Muscle layer of colon (tissue), 2 donors: ENCODE measurements at regions not wholly inside any gene's neighbourhood (a gene's known extent, or its start where the extent isn't known, plus 50 kb on each side); places are given as distances from the start of the nearest gene placed in this dataset.

Experiments used
- H3K27ac ChIP-seq: one replicate; pipeline ENCODE4 v1.7.0; 2013; ENCODE audit warnings: low read depth, mild to moderate bottlenecking, low read length, moderate library complexity
- H3K27me3 ChIP-seq, 2 donors: one replicate each; pipeline ENCODE4 v1.7.0; 2013; ENCODE audit warnings: low read length in 2 of 2, mild to moderate bottlenecking in 2 of 2; ENCODE audit not compliant: insufficient read depth in 2 of 2, control insufficient read depth in 1 of 2
- H3K36me3 ChIP-seq: one replicate; pipeline ENCODE4 v1.7.0; 2013; ENCODE audit warnings: mild to moderate bottlenecking, low read length; ENCODE audit not compliant: insufficient read depth
- H3K4me1 ChIP-seq: one replicate; pipeline ENCODE4 v1.7.0; 2013; ENCODE audit warnings: mild to moderate bottlenecking, low read length; ENCODE audit not compliant: insufficient read depth
- H3K4me3 ChIP-seq, 2 donors: one replicate each; pipeline ENCODE4 v1.7.0; 2013; ENCODE audit warnings: low read length in 2 of 2, low read depth in 1 of 2, mild to moderate bottlenecking in 1 of 2, moderate library complexity in 1 of 2
- H3K9ac ChIP-seq: one replicate; pipeline ENCODE4 v1.7.0; 2013; ENCODE audit warnings: low read length
- H3K9me3 ChIP-seq: one replicate; pipeline ENCODE4 v1.7.0; 2013; ENCODE audit warnings: mild to moderate bottlenecking, low read length
- donor health status: abdominal sarcoma.
- donor health status: Adenocarcinoma of cecum.

DNA sequence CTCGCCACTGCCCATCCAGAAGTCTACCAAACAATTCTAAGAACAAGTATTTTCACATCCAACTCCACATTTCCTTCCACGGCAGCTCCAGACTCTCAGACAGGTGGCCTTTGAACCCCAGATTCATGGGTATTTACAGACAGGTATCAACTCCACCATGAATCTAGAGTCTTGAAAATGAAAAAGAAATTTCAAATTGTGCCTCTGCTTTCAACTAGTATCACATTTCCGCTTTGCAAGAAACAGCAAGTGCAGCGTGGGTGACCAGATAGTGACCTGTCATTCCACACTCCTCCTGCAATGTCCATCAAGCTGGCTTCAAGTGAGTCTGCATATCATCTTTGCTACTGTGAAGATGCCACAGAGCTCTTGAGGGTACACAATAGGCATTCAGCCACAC, 232.4 kb upstream of the RPL38 start:
- no peak overlapping the region for H3K4me3 ChIP-seq
- H3K27me3 ChIP-seq: no peaks in the 10 kb centered on the region
- no peaks in the 10 kb centered on the region for H3K9me3 ChIP-seq
- no peaks in the 10 kb centered on the region for H3K36me3 ChIP-seq
- no peaks in the 10 kb centered on the region for H3K4me1 ChIP-seq
- no peak overlapping the region for H3K9ac ChIP-seq
- H3K27ac ChIP-seq: no peak overlapping the region

DNA sequence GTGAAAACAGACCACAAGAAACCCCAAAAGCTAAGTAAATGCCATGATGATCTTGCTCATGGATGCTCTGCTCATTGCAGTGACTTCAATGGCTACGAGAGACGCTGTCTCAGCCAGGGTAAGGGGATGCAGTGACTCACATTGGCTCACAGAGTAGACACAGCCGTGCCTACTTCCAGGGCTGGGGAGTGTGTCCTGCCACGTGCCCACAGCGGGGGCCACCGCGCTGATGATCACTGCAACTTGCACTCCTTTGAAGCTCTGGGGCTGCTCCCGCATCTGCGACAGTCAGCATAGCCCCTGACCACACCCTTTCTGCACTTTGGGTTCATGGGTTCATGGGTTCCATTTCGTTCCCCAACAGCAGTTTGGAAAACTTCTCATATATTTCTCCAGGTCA, 231.4 kb upstream of the RPL38 start:
- no peaks in the 10 kb centered on the region for H3K9me3 ChIP-seq
- no peak overlapping the region for H3K27ac ChIP-seq
- no peaks in the 10 kb centered on the region for H3K4me1 ChIP-seq
- H3K9ac ChIP-seq: no peak overlapping the region
- H3K27me3 ChIP-seq: no peaks in the 10 kb centered on the region
- H3K4me3 ChIP-seq: no peak overlapping the region
- H3K36me3 ChIP-seq: no peaks in the 10 kb centered on the region

DNA sequence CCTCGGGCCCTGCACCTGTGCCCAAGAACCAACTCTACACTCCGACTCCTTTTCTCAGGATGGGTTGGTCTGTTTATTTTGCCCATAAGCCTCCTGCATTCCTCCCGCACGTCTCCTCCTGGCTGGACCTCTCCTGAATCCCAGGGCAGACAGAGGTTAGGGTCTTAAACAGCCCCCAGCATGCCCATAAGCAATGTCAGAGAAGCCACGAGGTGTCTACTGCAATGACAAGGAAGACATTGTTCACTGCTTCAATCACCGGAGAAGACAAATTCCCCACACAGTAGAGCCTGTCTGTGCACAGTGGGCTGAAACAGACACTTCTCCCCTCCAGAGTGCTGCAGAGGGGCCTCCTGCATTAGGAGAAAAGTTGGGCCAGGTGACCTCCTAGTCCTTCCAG, 230.6 kb upstream of the RPL38 start:
- Histone ChIP-seq H3K9ac (no peak overlapping the region), H3K9me3 (no peaks in the 10 kb centered on the region), H3K27me3 (no peaks in the 10 kb centered on the region), H3K36me3 (no peaks in the 10 kb centered on the region), H3K27ac (no peak overlapping the region), H3K4me1 (no peaks in the 10 kb centered on the region), H3K4me3 (no peak overlapping the region)

DNA sequence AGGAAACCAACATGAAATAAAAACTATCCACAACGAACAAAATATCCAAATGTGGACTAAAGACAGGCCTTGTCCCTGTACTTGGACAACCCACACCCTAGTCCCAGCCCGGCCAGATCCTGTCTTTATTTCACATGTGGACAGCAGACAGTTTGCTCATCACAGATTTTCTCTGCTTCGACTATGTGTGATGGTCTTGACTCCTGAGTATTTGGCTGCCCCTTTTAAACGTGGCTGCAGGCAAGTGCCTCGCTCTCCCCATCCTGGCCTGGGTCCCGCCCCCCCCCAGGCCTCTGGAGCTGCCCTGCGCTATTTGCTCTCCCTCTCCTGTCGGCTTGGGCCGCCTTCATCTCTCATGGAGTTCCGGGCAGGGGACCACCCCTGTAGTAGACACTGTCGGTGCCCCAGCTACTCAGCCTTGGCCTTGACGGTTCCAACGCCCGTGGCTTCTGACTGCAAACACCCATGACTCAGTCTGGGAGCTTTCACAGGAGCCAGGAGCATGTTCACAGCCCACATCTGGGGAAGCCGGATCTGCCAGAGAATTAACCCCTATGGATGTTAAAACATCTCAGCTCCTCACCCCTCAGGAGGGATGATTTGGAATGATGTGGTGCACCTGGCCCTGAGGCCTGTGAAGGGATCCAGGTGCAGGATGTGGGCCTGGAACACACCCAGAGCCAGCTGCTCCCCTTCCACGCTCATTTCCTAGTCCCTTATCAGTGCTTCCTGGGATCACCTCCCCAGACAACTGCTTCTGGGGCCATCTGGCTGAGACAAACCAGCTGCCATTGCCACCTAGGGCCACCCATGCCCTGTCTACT, 229.7 kb upstream of the RPL38 start:
- no peaks in the 10 kb centered on the region for H3K9me3 ChIP-seq
- no peak overlapping the region for H3K9ac ChIP-seq
- H3K36me3 ChIP-seq: no peaks in the 10 kb centered on the region
- H3K27ac ChIP-seq: no peak overlapping the region
- H3K4me3 ChIP-seq: no peak overlapping the region
- H3K27me3 ChIP-seq: no peaks in the 10 kb centered on the region
- H3K4me1 ChIP-seq: no peaks in the 10 kb centered on the region

DNA sequence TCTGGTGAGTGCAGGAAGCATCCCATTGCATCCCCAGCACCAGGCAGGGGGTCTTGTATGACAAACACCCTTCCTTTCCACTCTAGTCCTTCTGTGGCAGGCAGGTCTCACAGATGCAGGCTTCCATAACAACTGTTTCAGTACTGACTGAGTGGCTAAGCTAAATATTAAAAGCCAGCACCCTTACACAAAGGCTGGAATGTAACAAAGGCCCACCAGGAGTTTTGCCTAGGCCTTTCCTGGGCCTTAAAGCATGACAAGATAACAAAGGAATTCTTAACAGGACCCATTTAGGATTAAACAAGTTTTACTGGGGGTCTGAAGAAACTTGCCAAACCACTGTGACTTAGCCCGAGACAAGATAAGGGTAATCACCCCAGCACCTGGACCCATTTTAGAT, 228.9 kb upstream of the RPL38 start:
- Histone ChIP-seq H3K27ac (no peak overlapping the region), H3K4me3 (no peak overlapping the region), H3K27me3 (no peaks in the 10 kb centered on the region), H3K9me3 (no peaks in the 10 kb centered on the region), H3K9ac (no peak overlapping the region), H3K36me3 (no peaks in the 10 kb centered on the region), H3K4me1 (no peaks in the 10 kb centered on the region)

DNA sequence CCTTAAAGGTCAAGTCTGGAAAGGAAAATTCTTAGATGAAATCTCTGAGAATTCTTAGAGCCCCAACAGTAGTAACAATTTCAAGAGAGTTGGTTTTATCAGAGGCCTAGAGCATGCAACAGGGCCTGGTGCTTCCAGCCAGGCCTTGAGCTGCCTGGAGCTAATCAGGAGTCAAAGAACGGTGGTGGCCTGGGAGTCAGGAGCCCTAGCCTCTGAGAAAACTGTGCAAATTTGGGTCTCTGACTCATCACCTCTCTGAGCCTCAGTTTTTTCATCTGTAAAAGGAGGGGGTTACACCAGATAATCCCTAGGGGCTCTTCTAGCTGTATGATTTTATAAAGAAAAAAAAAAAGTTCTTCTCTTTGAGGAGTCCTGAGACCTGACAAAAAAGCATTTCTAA, 227.3 kb upstream of the RPL38 start:
- H3K27me3 ChIP-seq: no peaks in the 10 kb centered on the region
- H3K9ac ChIP-seq: no peak overlapping the region
- no peaks in the 10 kb centered on the region for H3K9me3 ChIP-seq
- no peaks in the 10 kb centered on the region for H3K36me3 ChIP-seq
- no peak overlapping the region for H3K27ac ChIP-seq
- no peak overlapping the region for H3K4me3 ChIP-seq
- H3K4me1 ChIP-seq: no peaks in the 10 kb centered on the region

DNA sequence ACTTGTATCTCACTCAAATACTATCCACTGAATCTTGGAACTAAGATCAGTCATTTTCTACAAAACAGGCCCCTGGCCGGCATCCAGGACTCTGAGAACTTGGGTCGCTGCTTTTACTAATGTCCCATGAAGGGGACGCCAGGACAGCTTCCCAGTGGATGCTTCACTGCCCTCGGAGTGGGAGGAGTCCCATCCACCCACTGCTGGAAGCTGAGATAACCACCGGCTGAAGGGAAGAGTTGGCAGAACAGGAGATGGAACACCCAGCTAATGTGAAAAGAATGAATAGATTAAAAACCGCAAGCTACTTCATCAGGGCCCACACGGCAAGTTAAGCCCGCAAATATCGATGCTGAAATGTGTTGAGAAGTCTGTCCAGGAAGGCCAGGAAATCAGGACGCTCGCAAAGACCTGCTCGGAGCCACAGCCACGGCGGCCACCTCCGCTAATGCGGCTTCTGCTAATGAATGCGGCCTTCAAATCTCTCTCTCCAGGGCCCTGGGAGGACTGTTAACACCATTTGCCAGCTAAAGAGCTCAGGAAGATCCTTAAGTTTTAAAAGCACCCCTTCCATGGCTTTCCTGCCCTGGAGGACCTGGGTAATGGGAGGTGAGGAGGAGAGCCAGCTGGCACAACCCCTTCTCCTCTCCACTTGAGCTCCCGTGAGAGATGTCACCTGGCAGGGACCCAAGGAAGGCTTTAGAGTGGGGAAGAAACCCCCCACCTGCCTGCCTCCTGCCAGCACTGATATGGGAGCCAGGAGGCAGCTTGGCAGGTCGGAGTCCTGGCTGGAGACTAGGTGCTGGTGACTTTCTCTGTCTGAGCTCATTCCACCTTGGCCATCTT, 226.6 kb upstream of the RPL38 start:
- no peak overlapping the region for H3K9ac ChIP-seq
- no peaks in the 10 kb centered on the region for H3K36me3 ChIP-seq
- H3K27me3 ChIP-seq: no peaks in the 10 kb centered on the region
- H3K4me1 ChIP-seq: no peaks in the 10 kb centered on the region
- H3K9me3 ChIP-seq: no peaks in the 10 kb centered on the region
- H3K27ac ChIP-seq: no peak overlapping the region
- no peak overlapping the region for H3K4me3 ChIP-seq

DNA sequence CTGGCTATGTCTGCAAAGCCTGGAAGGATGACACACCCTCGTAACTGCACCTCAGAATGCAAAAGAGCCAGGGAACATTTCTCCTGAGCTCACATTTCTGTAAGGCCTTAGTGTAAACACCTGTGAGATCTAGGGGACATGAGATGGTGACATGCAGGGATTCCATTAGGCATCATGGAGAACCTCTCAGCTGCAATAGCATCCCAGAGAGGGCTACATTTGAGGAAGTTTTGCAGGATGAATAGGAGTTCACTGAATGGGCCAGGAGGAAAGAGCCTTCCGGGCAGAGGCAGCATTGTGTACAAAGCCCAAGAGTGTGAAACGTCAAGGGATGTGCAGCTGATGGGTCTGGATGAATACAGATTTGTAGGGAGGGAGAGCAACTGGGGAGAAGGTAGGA, 223.0 kb upstream of the RPL38 start:
- H3K9ac ChIP-seq: no peak overlapping the region
- no peak overlapping the region for H3K4me3 ChIP-seq
- no peak overlapping the region for H3K27ac ChIP-seq
- no peaks in the 10 kb centered on the region for H3K4me1 ChIP-seq
- no peaks in the 10 kb centered on the region for H3K36me3 ChIP-seq
- no peaks in the 10 kb centered on the region for H3K9me3 ChIP-seq
- H3K27me3 ChIP-seq: no peaks in the 10 kb centered on the region

DNA sequence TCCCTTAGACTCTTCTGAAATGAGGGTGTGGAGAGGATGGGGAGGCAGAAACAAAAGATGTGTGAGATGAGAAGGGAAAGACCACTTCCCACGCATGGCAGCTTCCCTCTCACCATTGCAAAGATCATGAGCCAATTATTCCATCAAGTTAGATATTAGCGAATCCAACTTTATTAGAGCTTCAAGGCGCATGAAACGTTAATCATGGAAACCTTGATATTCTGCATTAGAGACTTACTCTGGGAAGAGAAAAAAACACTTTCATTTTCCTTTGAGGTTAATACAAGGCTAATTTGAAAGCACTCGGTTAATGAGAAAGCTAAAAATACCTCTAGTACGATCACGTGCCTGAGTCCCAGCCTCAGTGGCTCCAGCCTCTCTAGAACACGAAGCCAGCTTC, 220.6 kb upstream of the RPL38 start:
- Histone ChIP-seq H3K27me3 (no peaks in the 10 kb centered on the region), H3K9ac (no peak overlapping the region), H3K9me3 (no peaks in the 10 kb centered on the region), H3K4me1 (no peaks in the 10 kb centered on the region), H3K4me3 (no peak overlapping the region), H3K36me3 (no peaks in the 10 kb centered on the region), H3K27ac (no peak overlapping the region)

DNA sequence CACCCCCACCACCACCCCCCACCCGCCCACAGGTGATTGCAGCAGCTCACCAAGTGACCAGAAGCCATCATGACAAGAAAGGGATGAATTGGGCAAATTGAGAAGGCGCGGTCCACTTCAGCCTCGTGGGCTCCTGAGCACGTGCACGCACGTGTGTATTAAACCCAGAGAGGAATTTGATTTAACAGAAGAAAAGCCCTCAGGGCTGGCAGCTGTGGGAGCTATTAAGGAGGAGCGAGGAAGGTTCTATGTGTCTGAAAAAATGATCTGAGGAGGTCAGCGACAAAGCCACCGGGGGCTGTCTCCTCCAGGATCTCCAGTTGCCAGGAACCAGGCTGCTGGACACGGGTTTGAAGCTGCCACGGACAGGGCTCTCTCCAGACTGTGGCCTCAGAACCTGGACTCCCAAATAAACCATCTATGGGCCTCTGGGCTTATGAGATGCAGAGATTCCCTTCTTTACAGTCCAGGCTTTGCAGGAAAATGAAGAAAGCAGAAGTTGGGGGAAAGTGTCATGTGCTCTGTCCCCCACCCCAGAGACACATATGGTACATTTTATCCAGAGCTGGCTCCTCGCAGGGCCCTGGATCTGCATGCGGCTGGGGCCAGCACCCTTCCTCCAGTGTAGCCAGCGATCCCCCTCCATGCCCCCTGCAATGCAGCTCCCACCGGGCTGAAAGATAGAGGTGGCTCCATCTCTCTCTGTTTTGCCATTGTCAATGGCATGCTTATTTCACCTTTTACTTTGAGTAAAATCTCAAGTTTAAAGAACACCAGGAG, 219.7 kb upstream of the RPL38 start:
- Histone ChIP-seq H3K4me1 (no peaks in the 10 kb centered on the region), H3K4me3 (no peak overlapping the region), H3K9me3 (no peaks in the 10 kb centered on the region), H3K27ac (no peak overlapping the region), H3K36me3 (no peaks in the 10 kb centered on the region), H3K27me3 (no peaks in the 10 kb centered on the region), H3K9ac (no peak overlapping the region)

DNA sequence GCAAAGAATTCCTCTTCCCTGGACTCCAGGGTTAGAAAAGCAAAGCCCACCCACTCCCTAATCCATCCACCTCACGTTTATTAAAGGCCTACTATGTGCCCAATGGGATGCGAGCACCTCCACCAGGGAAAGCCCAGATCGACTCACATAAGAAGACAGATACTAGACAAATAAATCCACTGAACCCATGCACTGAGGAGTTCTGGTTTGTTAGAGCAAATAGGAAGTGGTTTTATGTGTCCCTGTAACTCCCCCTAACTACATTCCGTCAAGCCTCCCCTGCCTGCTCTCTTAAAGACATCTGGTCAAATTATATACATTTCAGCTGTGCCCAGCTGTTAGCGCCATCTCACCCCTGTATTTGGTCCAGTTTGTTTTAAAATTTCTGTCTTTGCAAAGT, 218.5 kb upstream of the RPL38 start:
- Histone ChIP-seq H3K4me3 (no peak overlapping the region), H3K36me3 (no peaks in the 10 kb centered on the region), H3K9ac (no peak overlapping the region), H3K27ac (no peak overlapping the region), H3K9me3 (no peaks in the 10 kb centered on the region), H3K27me3 (no peaks in the 10 kb centered on the region), H3K4me1 (no peaks in the 10 kb centered on the region)
